HG03066 (cell line): ENCODE measurements at regions not wholly inside any gene's neighbourhood (a gene's known extent, or its start where the extent isn't known, plus 50 kb on each side); places are given as distances from the start of the nearest gene placed in this dataset.
"Not testable (repeated sequence)": the region's sequence is repeated elsewhere in the genome, so short reads cannot be mapped to it uniquely, and the experiment has no call there.

Source experiments
- ATAC-seq: cut with Tn5 transposase; IDR thresholded peaks from one replicate; pipeline ENCODE4 v1.9.1; 2021; ENCODE audit warnings: low read depth; ENCODE audit not compliant: unreplicated experiment

GRCh38 chr1:187763976-187764375 is 935.2 kb downstream of the PLA2G4A start:
- no peak for ATAC-seq

GRCh38 chr1:187771396-187771795 is 942.6 kb downstream of the PLA2G4A start:
- ATAC-seq: no peak

- no peak for ATAC-seq
Observed at GRCh38 chr1:187773168-187773567, 944.4 kb downstream of the PLA2G4A start.

GRCh38 chr1:187787736-187788135 is 959.0 kb downstream of the PLA2G4A start:
- no peak for ATAC-seq

GRCh38 chr1:187788718-187789117 is 960.0 kb downstream of the PLA2G4A start:
- ATAC-seq: no peak

- no peak for ATAC-seq
Observed at GRCh38 chr1:187790724-187791123, 962.0 kb downstream of the PLA2G4A start.

- no peak for ATAC-seq
Observed at GRCh38 chr1:187794561-187794960, 965.8 kb downstream of the PLA2G4A start.

- ATAC-seq: no peak
Observed at GRCh38 chr1:187809549-187809948, 980.8 kb downstream of the PLA2G4A start.

GRCh38 chr1:187816646-187817045 is 987.9 kb downstream of the PLA2G4A start:
- ATAC-seq: no peak

GRCh38 chr1:187817782-187818181 is 989.0 kb downstream of the PLA2G4A start:
- no peak for ATAC-seq

GRCh38 chr1:187819086-187819485 is 990.3 kb downstream of the PLA2G4A start:
- ATAC-seq: no peak

- no peak for ATAC-seq
Observed at GRCh38 chr1:187836557-187836956, 1007.8 kb downstream of the PLA2G4A start.

- no peak for ATAC-seq
Observed at GRCh38 chr1:187837787-187838186, 1009.0 kb downstream of the PLA2G4A start.

GRCh38 chr1:187838335-187839293 is 1009.9 kb downstream of the PLA2G4A start:
- ATAC-seq: no peak

- ATAC-seq: no peak
Observed at GRCh38 chr1:187839873-187840272, 1011.1 kb downstream of the PLA2G4A start.

- no peak for ATAC-seq
Observed at GRCh38 chr1:187840557-187840956, 1011.8 kb downstream of the PLA2G4A start.

GRCh38 chr1:187842406-187843165 is 1013.8 kb downstream of the PLA2G4A start:
- no peak for ATAC-seq

GRCh38 chr1:187844313-187844712 is 1015.6 kb downstream of the PLA2G4A start:
- ATAC-seq: no peak

- ATAC-seq: no peak
Observed at GRCh38 chr1:187847531-187847930, 1018.8 kb downstream of the PLA2G4A start.

- ATAC-seq: no peak
Observed at GRCh38 chr1:187848321-187848720, 1019.6 kb downstream of the PLA2G4A start.

GRCh38 chr1:187850146-187850545 is 1021.4 kb downstream of the PLA2G4A start:
- not testable (repeated sequence) for ATAC-seq
